HEK293T (cell line): ENCODE measurements at regions not wholly inside any gene's neighbourhood (a gene's known extent, or its start where the extent isn't known, plus 50 kb on each side); places are given as distances from the start of the nearest gene placed in this dataset.

Experiments used
- CTCF ChIA-PET: fragments of 350-600 bp; formaldehyde crosslinking; extraction: SDS; loops from one replicate; lab custom pipeline; 2021; ENCODE audit warnings: antibody characterized with exemption, inconsistent platforms; lab: Yijun Ruan, JAX
- POLR2A ChIA-PET: fragments of 350-600 bp; formaldehyde crosslinking; extraction: SDS; loops from one replicate; lab custom pipeline; 2020; ENCODE audit warnings: antibody characterized with exemption, inconsistent platforms; lab: Yijun Ruan, JAX
- DNase-seq: peaks from one replicate; pipeline ENCODE4 v3.0.0; 2012; ENCODE audit warnings: mixed read lengths; ENCODE audit errors: extremely low spot score
- ARNT ChIP-seq: fragments of 450-650 bp; IDR thresholded peaks from 2 replicates; pipeline ENCODE4 v1.6.1; 2017; ENCODE audit warnings: mild to moderate bottlenecking
- BHLHE40 ChIP-seq: fragments of 450-650 bp; IDR thresholded peaks from 2 replicates; pipeline ENCODE4 v1.6.1; 2016; ENCODE audit warnings: mild to moderate bottlenecking, moderate library complexity, borderline replicate concordance
- CTBP1 ChIP-seq: fragments of 450-650 bp; IDR thresholded peaks from 2 replicates; pipeline ENCODE4 v1.6.1; 2016; ENCODE audit warnings: borderline replicate concordance
- ELF4 ChIP-seq: fragments of 450-650 bp; IDR thresholded peaks from 2 replicates; pipeline ENCODE4 v1.6.1; 2017; ENCODE audit warnings: antibody characterized with exemption
- FOXA1 ChIP-seq: fragments of 450-650 bp; IDR thresholded peaks from 2 replicates; pipeline ENCODE4 v1.6.1; 2016; ENCODE audit warnings: mild to moderate bottlenecking
- FOXK2 ChIP-seq: fragments of 450-650 bp; IDR thresholded peaks from 2 replicates; pipeline ENCODE4 v1.6.1; 2016; ENCODE audit warnings: mild to moderate bottlenecking
- FOXM1 ChIP-seq: fragments of 450-650 bp; IDR thresholded peaks from 2 replicates; pipeline ENCODE4 v1.6.1; 2017; ENCODE audit warnings: mild to moderate bottlenecking, borderline replicate concordance
- HDGF ChIP-seq: fragments of 450-650 bp; IDR thresholded peaks from 2 replicates; pipeline ENCODE4 v1.6.1; 2017; ENCODE audit warnings: antibody characterized with exemption, borderline replicate concordance
- L3MBTL2 ChIP-seq: fragments of 450-650 bp; conservative IDR thresholded peaks from 2 replicates; pipeline ENCODE4 v1.6.1; 2016; ENCODE audit warnings: mild to moderate bottlenecking
- LEF1 ChIP-seq: fragments of 450-650 bp; IDR thresholded peaks from 2 replicates; pipeline ENCODE4 v1.6.1; 2017; ENCODE audit warnings: mild to moderate bottlenecking, borderline replicate concordance
- NFRKB ChIP-seq: fragments of 450-650 bp; IDR thresholded peaks from 2 replicates; pipeline ENCODE4 v1.6.1; 2016; ENCODE audit warnings: mild to moderate bottlenecking, moderate library complexity
- PKNOX1 ChIP-seq: fragments of 450-650 bp; IDR thresholded peaks from 2 replicates; pipeline ENCODE4 v1.6.1; 2016
- SP1 ChIP-seq: fragments of 450-650 bp; IDR thresholded peaks from 2 replicates; pipeline ENCODE4 v1.6.1; 2017
- SUZ12 ChIP-seq: fragments of 450-650 bp; IDR thresholded peaks from 2 replicates; pipeline ENCODE4 v1.6.1; 2016; ENCODE audit warnings: mild to moderate bottlenecking
- TARDBP ChIP-seq: fragments of 450-650 bp; IDR thresholded peaks from 2 replicates; pipeline ENCODE4 v1.6.1; 2016
- ZNF384 ChIP-seq: fragments of 450-650 bp; IDR thresholded peaks from 2 replicates; pipeline ENCODE4 v1.6.1; 2016

- TF ChIP-seq CTBP1 (no peak), HDGF (no peak), SP1 (no peak), TARDBP (no peak), L3MBTL2 (no peak), FOXA1 (no peak), BHLHE40 (no peak), ARNT (no peak), FOXM1 (no peak), FOXK2 (no peak), ZNF384 (no peak), LEF1 (no peak), PKNOX1 (no peak), SUZ12 (no peak), NFRKB (no peak), ELF4 (no peak)
- DNase-seq: no peak
- ChIA-PET POLR2A (interaction anchor here (1.4 to 1.8 kb wide), 3 partner anchors 9 to 93 kb away, joined by 3 to 8 read pairs (median 4); partner anchors contain the start of gene PRDM1), CTCF (interaction anchor here (0.7 to 1.9 kb wide), 4 partner anchors 8 to 487 kb away, joined by 3 to 6 read pairs (median 4); no protein-coding TSS in a partner anchor)
These were observed 92.6 kb upstream of the PRDM1 start for GRCh38 chr6:105993341-105994117.

GRCh38 chr6:105992315-105992961 lies 93.7 kb upstream of the PRDM1 start:
- POLR2A ChIA-PET: interaction anchor here (0.7 to 1.8 kb wide), 7 partner anchors 8 to 94 kb away, joined by 3 to 8 read pairs (median 4); partner anchors contain the start of gene PRDM1
- DNase-seq: peak; percentile 93
- TF ChIP-seq LEF1 (no peak), L3MBTL2 (peak; percentile 99)
- CTCF ChIA-PET: interaction anchor here (0.6 to 1.9 kb wide), 6 partner anchors 9 to 488 kb away, joined by 3 to 7 read pairs (median 4); no protein-coding TSS in a partner anchor

GRCh38 chr6:105991561-105992314 lies 94.4 kb upstream of the PRDM1 start:
- TF ChIP-seq LEF1 (no peak), TARDBP (no peak), HDGF (no peak), FOXK2 (no peak), ZNF384 (no peak), ELF4 (no peak), ARNT (no peak), FOXA1 (no peak), SP1 (no peak), NFRKB (no peak), PKNOX1 (no peak), L3MBTL2 (no peak), FOXM1 (no peak)
- ChIA-PET CTCF (interaction anchor here (0.5 to 1.9 kb wide), 4 partner anchors 10 to 1709 kb away, joined by 3 to 7 read pairs (median 6); no protein-coding TSS in a partner anchor), POLR2A (interaction anchor here (0.7 to 1.8 kb wide), 6 partner anchors 8 to 77 kb away, joined by 3 to 8 read pairs (median 4); no protein-coding TSS in a partner anchor)
- peak; percentile 26 for DNase-seq

GRCh38 chr6:105990151-105990550 lies 96.0 kb upstream of the PRDM1 start:
- no peak for DNase-seq
- TF ChIP-seq PKNOX1 (peak; percentile 56; the same call in 1 of the 2 replicates), TARDBP (no peak)
- POLR2A ChIA-PET: interaction anchor here (1.2 kb wide), 1 partner anchor 96 kb away, joined by 3 read pairs; the partner anchor contains the start of gene PRDM1
- CTCF ChIA-PET: no interaction called here

- CTCF ChIA-PET: interaction anchor here (0.8 kb wide), 1 partner anchor 21 kb away, joined by 3 read pairs; no protein-coding TSS in a partner anchor
- DNase-seq: no peak
- no peak for TF ChIP-seq ZNF384
- TF ChIP-seq CTBP1: no peak
- TF ChIP-seq HDGF: no peak
- TF ChIP-seq SUZ12: no peak
- no peak for TF ChIP-seq FOXA1
- TF ChIP-seq SP1: no peak
- no peak for TF ChIP-seq BHLHE40
- POLR2A ChIA-PET: no interaction called here
These were observed 97.1 kb upstream of the PRDM1 start for GRCh38 chr6:105988812-105989577.
